ENCODE measurements at regions not wholly inside any gene's neighbourhood (a gene's known extent, or its start where the extent isn't known, plus 50 kb on each side); places are given as distances from the start of the nearest gene placed in this dataset.
"Not testable (repeated sequence)": the region's sequence is repeated elsewhere in the genome, so short reads cannot be mapped to it uniquely, and the experiment has no call there.

- POLR2A ChIA-PET, result interaction anchor here (1.0 kb wide), 1 partner anchor 9 kb away, joined by 3 read pairs; no protein-coding TSS in a partner anchor
- H3K9me1 ChIP-seq (ENCODE audit: control insufficient read depth, insufficient read depth, low read length), result no peaks in the 10 kb centered on the region
- H4K20me1 ChIP-seq (replicated peaks; ENCODE audit: control insufficient read depth, insufficient read depth, low read length), result no peaks in the 10 kb centered on the region
- H3K79me2 ChIP-seq (ENCODE audit: control insufficient read depth, insufficient read depth, low read length), result no peaks in the 10 kb centered on the region
- no peaks in the 10 kb centered on the region for H3K27me3 ChIP-seq (ENCODE audit: control insufficient read depth in 2 of 2, insufficient read depth in 2 of 2, low read length in 2 of 2)
- TF ChIP-seq TBL1XR1 (IDR thresholded peaks at IDR 0.05; ENCODE audit: low read length in 2 of 2), result no peak
- TF ChIP-seq, protein P1, sequence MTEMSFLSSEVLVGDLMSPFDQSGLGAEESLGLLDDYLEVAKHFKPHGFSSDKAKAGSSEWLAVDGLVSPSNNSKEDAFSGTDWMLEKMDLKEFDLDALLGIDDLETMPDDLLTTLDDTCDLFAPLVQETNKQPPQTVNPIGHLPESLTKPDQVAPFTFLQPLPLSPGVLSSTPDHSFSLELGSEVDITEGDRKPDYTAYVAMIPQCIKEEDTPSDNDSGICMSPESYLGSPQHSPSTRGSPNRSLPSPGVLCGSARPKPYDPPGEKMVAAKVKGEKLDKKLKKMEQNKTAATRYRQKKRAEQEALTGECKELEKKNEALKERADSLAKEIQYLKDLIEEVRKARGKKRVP (CRISPR knock-in tag; IDR thresholded peaks at IDR 0.05), result no peak
- TF ChIP-seq CBFA2T2 (conservative IDR thresholded peaks at IDR 0.05), result no peak
- TF ChIP-seq FOS (IDR thresholded peaks at IDR 0.05; ENCODE audit: extremely low read depth, insufficient read length), result no peak
- no peak for TF ChIP-seq WHSC1 (IDR thresholded peaks at IDR 0.05; ENCODE audit: low read length)
- TF ChIP-seq EP400 (IDR thresholded peaks at IDR 0.05), result no peak
- no peak for TF ChIP-seq ZNF124 (CRISPR knock-in tag; IDR thresholded peaks at IDR 0.05)
- TF ChIP-seq, protein P2, sequence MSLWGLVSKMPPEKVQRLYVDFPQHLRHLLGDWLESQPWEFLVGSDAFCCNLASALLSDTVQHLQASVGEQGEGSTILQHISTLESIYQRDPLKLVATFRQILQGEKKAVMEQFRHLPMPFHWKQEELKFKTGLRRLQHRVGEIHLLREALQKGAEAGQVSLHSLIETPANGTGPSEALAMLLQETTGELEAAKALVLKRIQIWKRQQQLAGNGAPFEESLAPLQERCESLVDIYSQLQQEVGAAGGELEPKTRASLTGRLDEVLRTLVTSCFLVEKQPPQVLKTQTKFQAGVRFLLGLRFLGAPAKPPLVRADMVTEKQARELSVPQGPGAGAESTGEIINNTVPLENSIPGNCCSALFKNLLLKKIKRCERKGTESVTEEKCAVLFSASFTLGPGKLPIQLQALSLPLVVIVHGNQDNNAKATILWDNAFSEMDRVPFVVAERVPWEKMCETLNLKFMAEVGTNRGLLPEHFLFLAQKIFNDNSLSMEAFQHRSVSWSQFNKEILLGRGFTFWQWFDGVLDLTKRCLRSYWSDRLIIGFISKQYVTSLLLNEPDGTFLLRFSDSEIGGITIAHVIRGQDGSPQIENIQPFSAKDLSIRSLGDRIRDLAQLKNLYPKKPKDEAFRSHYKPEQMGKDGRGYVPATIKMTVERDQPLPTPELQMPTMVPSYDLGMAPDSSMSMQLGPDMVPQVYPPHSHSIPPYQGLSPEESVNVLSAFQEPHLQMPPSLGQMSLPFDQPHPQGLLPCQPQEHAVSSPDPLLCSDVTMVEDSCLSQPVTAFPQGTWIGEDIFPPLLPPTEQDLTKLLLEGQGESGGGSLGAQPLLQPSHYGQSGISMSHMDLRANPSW (CRISPR knock-in tag; IDR thresholded peaks at IDR 0.05), result no peak
- no peak for TF ChIP-seq KLF16 (IDR thresholded peaks at IDR 0.05)
- TF ChIP-seq MCM7 (IDR thresholded peaks at IDR 0.05), result no peak
- TF ChIP-seq RBFOX2 (IDR thresholded peaks at IDR 0.05; ENCODE audit: low read depth, low read length), result no peak
- no peak for TF ChIP-seq CREBBP (IDR thresholded peaks at IDR 0.05; ENCODE audit: low read depth, low read length)
- no peak for DNase-seq (ENCODE audit: extremely low read depth in 1 of 4, low spot score in 3 of 4)
- H3K27ac ChIP-seq (ENCODE audit: extremely low read depth, low read depth, low read length), result no peak overlapping the region
- no peaks in the 10 kb centered on the region for H3K4me1 ChIP-seq (replicated peaks in 1 of 2; ENCODE audit: control insufficient read depth in 2 of 2, insufficient read depth in 2 of 2, low read length in 2 of 2)
- in situ Hi-C loops (cut with MboI) (no loop called here), intact Hi-C loops (cut with micrococcal nuclease) (no loop called here)
- FAIRE-seq, result no peak
- WGBS (ENCODE audit: insufficient coverage, low coverage, missing lambda C conversion rate), result 0% methylated on average over 4 of the region's 4 CpGs
- CTCF ChIA-PET (ENCODE audit: low intra/inter-chr PET ratio), result no interaction called here
- H3K4me3 ChIP-seq, result no peak overlapping the region
- H2AFZ ChIP-seq (ENCODE audit: low read depth, low read length), result no peak overlapping the region
- BruUV-seq (replicated peaks), result no TSS peak
- no peak overlapping the region for H3K9ac ChIP-seq (ENCODE audit: insufficient read depth in 1 of 2, low read depth in 2 of 2, low read length in 2 of 2)
- no peak for ATAC-seq
- H3K9me3 ChIP-seq (replicated peaks; ENCODE audit: control insufficient read depth, insufficient read depth, low read depth, low read length), result no peaks in the 10 kb centered on the region; the same call in 1 of the 2 replicates
- H3K4me2 ChIP-seq (ENCODE audit: insufficient read depth, low read length), result no peak overlapping the region
- no peaks in the 10 kb centered on the region for H3K36me3 ChIP-seq (ENCODE audit: control insufficient read depth, insufficient read depth, low read length)
Observed at GRCh38 chr7:4486907-4487306, 195.2 kb upstream of the FOXK1 start.

DNA sequence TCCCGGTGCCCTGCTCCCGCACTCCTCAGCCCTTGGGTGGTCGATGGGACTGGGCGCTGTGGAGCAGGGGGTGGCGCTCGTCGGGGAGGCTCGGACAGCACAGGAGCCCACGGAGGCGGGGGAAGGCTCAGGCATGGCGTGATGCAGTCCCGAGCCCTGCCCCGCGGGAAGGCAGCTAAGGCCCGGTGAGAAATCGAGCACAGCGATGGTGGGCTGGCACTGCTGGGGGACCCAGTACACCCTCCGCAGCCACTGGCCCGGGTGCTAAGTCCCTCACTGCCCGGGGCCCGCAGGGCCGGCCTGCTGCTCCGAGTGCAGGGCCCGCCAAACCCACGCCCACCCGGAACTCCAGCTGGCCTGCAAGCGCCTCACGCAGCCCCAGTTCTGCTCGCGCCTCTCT lies 185.2 kb upstream of the FOXK1 start:
- H3K9me3 ChIP-seq (replicated peaks; ENCODE audit: control insufficient read depth, insufficient read depth, low read depth, low read length); H3K27me3 ChIP-seq (ENCODE audit: control insufficient read depth in 2 of 2, insufficient read depth in 2 of 2, low read length in 2 of 2); H3K4me2 ChIP-seq (ENCODE audit: insufficient read depth, low read length); BruUV-seq (replicated peaks); intact Hi-C loops (cut with micrococcal nuclease); DNase-seq (ENCODE audit: extremely low read depth in 1 of 4, low spot score in 3 of 4); H2AFZ ChIP-seq (ENCODE audit: low read depth, low read length); H3K27ac ChIP-seq (ENCODE audit: extremely low read depth, low read depth, low read length); in situ Hi-C loops (cut with MboI); H3K36me3 ChIP-seq (ENCODE audit: control insufficient read depth, insufficient read depth, low read length); H4K20me1 ChIP-seq (replicated peaks; ENCODE audit: control insufficient read depth, insufficient read depth, low read length); POLR2A ChIA-PET; CTCF ChIA-PET (ENCODE audit: low intra/inter-chr PET ratio); H3K9me1 ChIP-seq (ENCODE audit: control insufficient read depth, insufficient read depth, low read length); H3K4me3 ChIP-seq; ATAC-seq; H3K79me2 ChIP-seq (ENCODE audit: control insufficient read depth, insufficient read depth, low read length); H3K9ac ChIP-seq (ENCODE audit: insufficient read depth in 1 of 2, low read depth in 2 of 2, low read length in 2 of 2); H3K4me1 ChIP-seq (replicated peaks in 1 of 2; ENCODE audit: control insufficient read depth in 2 of 2, insufficient read depth in 2 of 2, low read length in 2 of 2); FAIRE-seq: not testable (repeated sequence)
- 1% methylated on average over 15 of the region's 30 CpGs for WGBS (ENCODE audit: insufficient coverage, low coverage, missing lambda C conversion rate)

Data from K562 (cell line).